ENCODE measurements at regions not wholly inside any gene's neighbourhood (a gene's known extent, or its start where the extent isn't known, plus 50 kb on each side); places are given as distances from the start of the nearest gene placed in this dataset.

GRCh38 chr13:82802528-82802927 lies 1079.7 kb downstream of the SLITRK1 start:
- no peak for TF ChIP-seq CTCF (IDR thresholded peaks at IDR 0.05)
- no peaks in the 10 kb centered on the region for H3K36me3 ChIP-seq (ENCODE audit: low read depth)
- peaks cover 44% of the 10 kb centered on the region for H3K9me3 ChIP-seq
- no peak for DNase-seq
- H3K4me1 ChIP-seq (ENCODE audit: low read depth), result no peaks in the 10 kb centered on the region
- no peak overlapping the region for H3K4me3 ChIP-seq
- ATAC-seq, result no peak
- intact Hi-C loops (cut with DNase I, micrococcal nuclease), result no loop called here

- ATAC-seq, result no peak
- Histone ChIP-seq H3K4me3 (no peak overlapping the region), H3K9me3 (peaks cover 33% of the 10 kb centered on the region), H3K4me1 (ENCODE audit: low read depth) (no peaks in the 10 kb centered on the region), H3K36me3 (ENCODE audit: low read depth) (no peaks in the 10 kb centered on the region)
- no peak for DNase-seq
- intact Hi-C loops (cut with DNase I, micrococcal nuclease), result no loop called here
- no peak for TF ChIP-seq CTCF (IDR thresholded peaks at IDR 0.05)
These were observed 1081.9 kb downstream of the SLITRK1 start for GRCh38 chr13:82800391-82800790.

- no peaks in the 10 kb centered on the region for H3K36me3 ChIP-seq (ENCODE audit: low read depth)
- H3K4me1 ChIP-seq (ENCODE audit: low read depth), result no peaks in the 10 kb centered on the region
- H3K9me3 ChIP-seq, result peaks cover 17% of the 10 kb centered on the region
- TF ChIP-seq CTCF (IDR thresholded peaks at IDR 0.05), result no peak
- intact Hi-C loops (cut with DNase I, micrococcal nuclease), result no loop called here
- no peak overlapping the region for H3K4me3 ChIP-seq
- ATAC-seq (no peak), DNase-seq (no peak)
These were observed 1084.4 kb downstream of the SLITRK1 start for GRCh38 chr13:82797876-82798275.

- Histone ChIP-seq H3K4me1 (ENCODE audit: low read depth) (no peaks in the 10 kb centered on the region), H3K9me3 (peaks cover 22% of the 10 kb centered on the region), H3K36me3 (ENCODE audit: low read depth) (no peaks in the 10 kb centered on the region), H3K4me3 (no peak overlapping the region)
- TF ChIP-seq CTCF (IDR thresholded peaks at IDR 0.05), result no peak
- DNase-seq (no peak), ATAC-seq (no peak)
- intact Hi-C loops (cut with DNase I, micrococcal nuclease), result no loop called here
These were observed 1091.2 kb downstream of the SLITRK1 start for GRCh38 chr13:82791035-82791434.

DNA sequence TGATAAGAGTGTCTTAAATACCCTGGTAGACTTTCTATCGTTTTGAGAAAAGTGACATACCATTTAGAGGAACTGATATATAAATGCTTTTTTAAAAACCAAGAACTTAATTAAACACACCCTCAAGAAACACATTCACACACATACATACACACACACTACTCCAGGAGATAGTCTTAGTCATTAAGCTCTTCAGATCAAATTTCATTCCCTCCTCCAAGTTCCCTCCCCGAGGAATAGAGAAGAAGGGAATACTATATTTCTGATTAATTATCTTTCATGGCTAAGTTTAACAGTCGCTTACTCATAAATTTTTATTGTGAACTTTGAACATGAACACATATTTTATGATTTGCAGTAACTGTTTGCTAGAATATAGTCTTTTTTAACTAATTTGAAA lies 1109.5 kb downstream of the SLITRK1 start:
- no peak for ATAC-seq
- intact Hi-C loops (cut with DNase I, micrococcal nuclease), result no loop called here
- no peak for DNase-seq
- Histone ChIP-seq H3K4me1 (ENCODE audit: low read depth) (no peaks in the 10 kb centered on the region), H3K36me3 (ENCODE audit: low read depth) (no peaks in the 10 kb centered on the region), H3K9me3 (peaks cover 13% of the 10 kb centered on the region), H3K4me3 (no peak overlapping the region)
- no peak for TF ChIP-seq CTCF (IDR thresholded peaks at IDR 0.05)

GRCh38 chr13:82766732-82767321 lies 1115.4 kb downstream of the SLITRK1 start:
- no peaks in the 10 kb centered on the region for H3K4me1 ChIP-seq (ENCODE audit: low read depth)
- no peak overlapping the region for H3K4me3 ChIP-seq
- ATAC-seq (no peak), DNase-seq (no peak)
- peaks cover 42% of the 10 kb centered on the region for H3K9me3 ChIP-seq
- TF ChIP-seq CTCF (IDR thresholded peaks at IDR 0.05), result no peak
- no peaks in the 10 kb centered on the region for H3K36me3 ChIP-seq (ENCODE audit: low read depth)
- intact Hi-C loops (cut with DNase I, micrococcal nuclease), result no loop called here

Measured in mucosa of descending colon (tissue), 3 donors.